Right cardiac atrium (tissue), 5 donors: ENCODE measurements at regions not wholly inside any gene's neighbourhood (a gene's known extent, or its start where the extent isn't known, plus 50 kb on each side); places are given as distances from the start of the nearest gene placed in this dataset.
"Not testable (repeated sequence)": the region's sequence is repeated elsewhere in the genome, so short reads cannot be mapped to it uniquely, and the experiment has no call there.

ENCODE experiments used
- ATAC-seq, 2 donors: fragments of 200-7000 bp; cut with Tn5 transposase; one replicate each; pipeline versions ENCODE4 v1.8.0 to v1.9.1; 2020; ENCODE audit warnings: moderate library complexity in 2 of 2, mild to moderate bottlenecking in 1 of 2
- DNase-seq, 3 donors: peaks; one replicate each; pipeline ENCODE4 v3.0.0-alpha.2; 2020
- H3K27ac ChIP-seq: one replicate; pipeline ENCODE4 v1.5.1; 2013; ENCODE audit warnings: mild to moderate bottlenecking, low read length, control low read depth, moderate library complexity
- H3K27me3 ChIP-seq: one replicate; pipeline ENCODE4 v1.6.1; 2013; ENCODE audit not compliant: control insufficient read depth, insufficient read depth
- H3K4me1 ChIP-seq: one replicate; pipeline ENCODE4 v1.6.1; 2013; ENCODE audit warnings: low read length; ENCODE audit not compliant: control insufficient read depth, insufficient read depth
- H3K4me3 ChIP-seq: one replicate; pipeline ENCODE4 v1.5.1; 2013; ENCODE audit warnings: low read length, control low read depth
- H3K9me3 ChIP-seq: one replicate; pipeline ENCODE4 v1.6.1; 2013; ENCODE audit warnings: low read length; ENCODE audit not compliant: control insufficient read depth
- WGBS: extraction: QIAGEN DNeasy Blood & Tissue Kit; methylation state at CpG from one replicate; pipeline ENCODE4 v1.1.7; 2013; 5-methylcytosine and 5-hydroxymethylcytosine counted together
- intact Hi-C, 4 donors: fragments of 100-400 bp; cut with DNase I; formaldehyde crosslinking; loops; one replicate each; pipeline versions ENCODE4 v1.11.0 to v1.14.0; 2022 to 2023
- donor health status: healthy with polysubstance abuse.
- donor health status: DM: no; HTN: yes; CAD: no.
- donor health status: DM: no; HTN: no; CAD: no.
- donor health status: DM: no; HTN: yes; CAD: no; lungs with severe emphysema.
- donor health status: DM: yes; HTN: yes; CAD: no.

- Histone ChIP-seq H3K9me3 (no peaks in the 10 kb centered on the region), H3K27me3 (no peaks in the 10 kb centered on the region), H3K4me3 (no peak overlapping the region), H3K27ac (peak overlapping the region; percentile 56), H3K4me1 (no peaks in the 10 kb centered on the region)
- ATAC-seq = peak; percentile 81 to 84
- 63% methylated on average over 8 of the region's 8 CpGs for WGBS
- intact Hi-C loops = no loop called here
- DNase-seq = peak; percentile 57 to 65 (median 64)
These were observed 487.3 kb downstream of the SIPA1L2 start for GRCh38 chr1:232142403-232143314.

- H3K4me3 ChIP-seq, H3K27me3 ChIP-seq, H3K4me1 ChIP-seq, H3K9me3 ChIP-seq, H3K27ac ChIP-seq, ATAC-seq, DNase-seq, intact Hi-C loops: not testable (repeated sequence)
- WGBS = 89% methylated on average over 5 of the region's 5 CpGs
These were observed 488.8 kb downstream of the SIPA1L2 start for GRCh38 chr1:232141167-232141448.

GRCh38 chr1:232140419-232141166 is 489.3 kb downstream of the SIPA1L2 start:
- no peaks in the 10 kb centered on the region for H3K27me3 ChIP-seq
- H3K4me1 ChIP-seq = no peaks in the 10 kb centered on the region
- intact Hi-C loops = no loop called here
- 72% methylated on average over 6 of the region's 6 CpGs for WGBS
- no peak overlapping the region for H3K4me3 ChIP-seq
- DNase-seq = no peak
- no peak for ATAC-seq
- no peaks in the 10 kb centered on the region for H3K9me3 ChIP-seq
- no peak overlapping the region for H3K27ac ChIP-seq

GRCh38 chr1:232139444-232139843 is 490.5 kb downstream of the SIPA1L2 start:
- 97% methylated on average over 6 of the region's 6 CpGs for WGBS
- intact Hi-C loops = no loop called here
- Histone ChIP-seq H3K4me3 (no peak overlapping the region), H3K4me1 (no peaks in the 10 kb centered on the region), H3K9me3 (no peaks in the 10 kb centered on the region), H3K27ac (no peak overlapping the region), H3K27me3 (no peaks in the 10 kb centered on the region)
- ATAC-seq = no peak
- DNase-seq = no peak

- no peaks in the 10 kb centered on the region for H3K9me3 ChIP-seq
- DNase-seq (no peak), ATAC-seq (no peak)
- H3K27ac ChIP-seq = no peak overlapping the region
- 90% methylated on average over 7 of the region's 7 CpGs for WGBS
- no peaks in the 10 kb centered on the region for H3K4me1 ChIP-seq
- H3K4me3 ChIP-seq = no peak overlapping the region
- intact Hi-C loops = no loop called here
- no peaks in the 10 kb centered on the region for H3K27me3 ChIP-seq
These were observed 491.9 kb downstream of the SIPA1L2 start for GRCh38 chr1:232138044-232138443.

- H3K27ac ChIP-seq = no peak overlapping the region
- H3K27me3 ChIP-seq = no peaks in the 10 kb centered on the region
- no peak for DNase-seq
- intact Hi-C loops = no loop called here
- WGBS = 82% methylated on average over 3 of the region's 3 CpGs
- no peak for ATAC-seq
- no peaks in the 10 kb centered on the region for H3K9me3 ChIP-seq
- no peak overlapping the region for H3K4me3 ChIP-seq
- no peaks in the 10 kb centered on the region for H3K4me1 ChIP-seq
These were observed 492.9 kb downstream of the SIPA1L2 start for GRCh38 chr1:232137066-232137465.

GRCh38 chr1:232136136-232136535 is 493.8 kb downstream of the SIPA1L2 start:
- intact Hi-C loops = no loop called here
- no peak for ATAC-seq
- no peaks in the 10 kb centered on the region for H3K27me3 ChIP-seq
- no peaks in the 10 kb centered on the region for H3K9me3 ChIP-seq
- WGBS = 97% methylated on average over 4 of the region's 4 CpGs
- no peak overlapping the region for H3K27ac ChIP-seq
- DNase-seq = no peak
- H3K4me3 ChIP-seq = no peak overlapping the region
- no peaks in the 10 kb centered on the region for H3K4me1 ChIP-seq

- ATAC-seq = no peak
- Histone ChIP-seq H3K4me1 (no peaks in the 10 kb centered on the region), H3K4me3 (no peak overlapping the region), H3K9me3 (no peaks in the 10 kb centered on the region), H3K27me3 (no peaks in the 10 kb centered on the region), H3K27ac (no peak overlapping the region)
- intact Hi-C loops = no loop called here
- WGBS = 80% methylated on average over 2 of the region's 2 CpGs
- no peak for DNase-seq
These were observed 495.6 kb downstream of the SIPA1L2 start for GRCh38 chr1:232134365-232134764.

- Histone ChIP-seq H3K9me3 (no peaks in the 10 kb centered on the region), H3K27ac (no peak overlapping the region), H3K4me1 (no peaks in the 10 kb centered on the region), H3K27me3 (no peaks in the 10 kb centered on the region), H3K4me3 (no peak overlapping the region)
- 94% methylated on average over 1 of the region's 1 CpG for WGBS
- ATAC-seq = no peak
- DNase-seq = no peak
- intact Hi-C loops = no loop called here
These were observed 497.4 kb downstream of the SIPA1L2 start for GRCh38 chr1:232132572-232132971.

GRCh38 chr1:232131715-232132391 is 498.1 kb downstream of the SIPA1L2 start:
- Histone ChIP-seq H3K4me1 (no peaks in the 10 kb centered on the region), H3K27me3 (no peaks in the 10 kb centered on the region), H3K9me3 (no peaks in the 10 kb centered on the region), H3K4me3 (no peak overlapping the region), H3K27ac (no peak overlapping the region)
- DNase-seq (no peak), ATAC-seq (no peak)
- 79% methylated on average over 1 of the region's 1 CpG for WGBS
- intact Hi-C loops = no loop called here

- intact Hi-C loops = no loop called here
- ATAC-seq (no peak), DNase-seq (no peak)
- no peak overlapping the region for H3K27ac ChIP-seq
- no peaks in the 10 kb centered on the region for H3K4me1 ChIP-seq
- H3K4me3 ChIP-seq = no peak overlapping the region
- no peaks in the 10 kb centered on the region for H3K9me3 ChIP-seq
- no peaks in the 10 kb centered on the region for H3K27me3 ChIP-seq
- 68% methylated on average over 4 of the region's 4 CpGs for WGBS
These were observed 499.0 kb downstream of the SIPA1L2 start for GRCh38 chr1:232130815-232131480.
